HuH-7.5 (cell line): ENCODE measurements at regions not wholly inside any gene's neighbourhood (a gene's known extent, or its start where the extent isn't known, plus 50 kb on each side); places are given as distances from the start of the nearest gene placed in this dataset.

Experiments used
- DNase-seq: peaks from one replicate; pipeline ENCODE4 v3.0.0; 2011; ENCODE audit warnings: low spot score

- DNase-seq = no peak
These were observed 323.8 kb downstream of the BLID start for GRCh38 chr11:121792185-121792584.

- no peak for DNase-seq
These were observed 325.6 kb downstream of the BLID start for GRCh38 chr11:121790430-121790829.

DNA sequence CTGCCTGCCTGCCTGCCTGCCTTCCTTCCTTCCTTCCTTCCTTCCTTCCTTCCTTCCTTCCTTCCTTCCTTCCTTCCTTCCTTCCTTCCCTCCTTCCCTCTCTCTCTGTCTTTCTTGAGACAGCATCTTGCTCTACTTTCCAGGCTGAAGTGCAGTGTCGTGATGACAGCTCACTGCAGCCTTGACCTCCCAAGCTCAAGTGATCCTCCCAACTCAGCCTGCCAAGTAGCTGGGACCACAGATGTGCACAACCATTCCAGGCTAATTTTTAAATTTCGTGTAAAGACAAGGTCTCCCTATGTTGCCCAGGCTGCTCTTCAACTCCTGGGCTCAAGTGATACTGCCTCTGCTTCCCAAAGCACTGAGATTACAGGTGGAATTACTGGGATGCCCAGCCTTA, 328.2 kb upstream of the SORL1-AS1 start:
- no peak for DNase-seq

DNA sequence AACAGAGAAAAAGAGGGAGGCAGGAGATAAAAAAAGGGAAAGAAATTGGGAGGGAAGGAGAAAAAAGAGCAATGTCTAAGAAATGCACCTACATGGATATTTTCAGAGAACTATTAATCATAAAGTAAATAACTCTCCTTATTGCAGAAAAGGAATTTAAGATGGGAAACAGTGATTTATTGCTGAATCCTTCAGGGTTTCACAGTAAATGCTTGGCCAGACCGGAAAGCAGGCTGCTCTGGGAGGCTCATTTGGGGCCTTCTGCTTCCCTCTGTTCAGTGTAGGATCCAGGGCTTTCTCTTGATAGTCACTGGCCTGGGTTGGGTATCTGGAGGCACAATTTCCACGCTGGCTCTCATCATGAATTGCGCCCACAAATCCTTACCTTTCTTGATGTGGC, 324.3 kb upstream of the SORL1-AS1 start:
- DNase-seq = no peak

GRCh38 chr11:121775276-121775675, 322.5 kb upstream of the SORL1-AS1 start:
- no peak for DNase-seq

DNA sequence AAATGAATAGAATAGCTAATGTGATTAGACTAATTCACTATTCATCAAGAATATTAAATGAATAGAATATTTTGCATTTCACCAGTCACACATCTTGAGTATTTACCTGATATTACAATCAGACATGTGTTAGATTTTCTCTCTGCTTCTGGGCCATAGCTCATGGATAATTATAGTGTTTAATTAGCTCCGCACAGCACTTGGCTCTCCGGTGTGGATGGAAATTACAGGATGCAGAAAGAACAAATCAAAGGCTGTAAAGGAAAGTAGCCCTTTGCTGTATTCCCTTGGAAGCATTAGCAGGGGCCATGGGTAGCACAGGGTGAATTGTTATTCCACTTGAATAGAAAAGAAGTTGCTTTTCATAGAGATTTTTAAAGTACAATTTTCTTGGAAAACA, 320.3 kb upstream of the SORL1-AS1 start:
- no peak for DNase-seq

GRCh38 chr11:121770939-121771595, 318.3 kb upstream of the SORL1-AS1 start:
- DNase-seq = no peak

- DNase-seq = no peak
These were observed 316.4 kb upstream of the SORL1-AS1 start for GRCh38 chr11:121769191-121769590.

- DNase-seq = no peak
These were observed 314.7 kb upstream of the SORL1-AS1 start for GRCh38 chr11:121767433-121767832.

DNA sequence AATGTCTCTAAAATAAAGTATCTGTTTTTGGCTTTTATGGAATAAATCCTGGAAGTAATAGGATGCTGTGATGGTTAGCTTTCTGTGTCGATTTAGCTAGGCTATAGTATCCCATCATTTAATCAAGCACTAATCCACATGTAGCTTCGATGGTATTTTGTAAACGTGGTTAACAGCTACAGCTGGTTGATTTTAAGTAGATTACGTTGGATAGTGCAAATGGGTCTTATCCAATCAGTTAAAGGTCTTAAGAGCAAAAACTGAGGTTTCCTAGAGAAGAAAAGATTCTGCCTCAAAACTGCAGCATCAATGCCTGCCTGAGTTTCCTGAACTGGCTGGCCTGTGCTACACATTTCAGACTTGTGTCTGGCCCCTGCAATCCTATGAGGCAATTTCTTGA, 314.2 kb upstream of the SORL1-AS1 start:
- DNase-seq = no peak

DNA sequence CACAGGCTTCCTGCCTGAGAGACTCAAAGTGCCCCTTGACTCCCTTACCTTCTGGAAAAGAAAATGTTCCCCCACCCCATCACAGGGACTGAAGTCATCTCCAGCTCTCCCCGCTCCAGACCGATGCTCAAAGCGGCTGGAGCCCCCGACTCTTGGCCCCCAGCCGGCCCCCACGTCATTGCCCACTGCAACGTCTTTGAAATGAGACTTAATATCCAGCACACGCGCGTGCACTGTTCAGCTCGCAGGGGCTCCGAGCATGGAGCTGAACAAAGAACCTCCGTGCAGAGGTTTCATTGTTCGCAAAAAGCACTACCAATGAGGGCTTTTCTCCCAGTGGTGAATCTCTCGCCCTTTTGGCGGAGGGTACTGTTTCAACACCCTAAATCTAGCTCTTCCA, 313.4 kb upstream of the SORL1-AS1 start:
- DNase-seq = no peak

DNA sequence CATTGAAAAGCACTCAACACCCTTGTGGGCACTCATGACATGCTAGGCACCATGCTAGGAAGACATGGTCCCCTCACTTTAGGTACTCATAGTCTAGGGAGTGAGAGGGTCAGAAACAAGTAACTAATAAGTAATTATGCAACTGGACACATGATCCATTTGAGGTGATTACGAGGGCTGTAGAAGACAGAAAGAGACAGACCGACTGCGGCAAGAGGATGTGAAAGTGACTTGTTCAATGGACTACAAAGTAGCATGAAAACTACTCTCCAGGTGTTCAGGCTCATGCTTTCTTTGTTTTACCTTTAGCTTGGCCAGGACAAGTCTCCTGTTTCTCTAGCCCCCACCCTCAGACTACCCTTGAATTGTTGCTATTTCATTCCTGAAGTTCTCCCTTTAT, 310.8 kb upstream of the SORL1-AS1 start:
- no peak for DNase-seq

GRCh38 chr11:121762820-121763219, 310.1 kb upstream of the SORL1-AS1 start:
- no peak for DNase-seq

GRCh38 chr11:121761186-121761585, 308.4 kb upstream of the SORL1-AS1 start:
- DNase-seq = no peak

GRCh38 chr11:121757480-121758125, 304.8 kb upstream of the SORL1-AS1 start:
- no peak for DNase-seq

DNA sequence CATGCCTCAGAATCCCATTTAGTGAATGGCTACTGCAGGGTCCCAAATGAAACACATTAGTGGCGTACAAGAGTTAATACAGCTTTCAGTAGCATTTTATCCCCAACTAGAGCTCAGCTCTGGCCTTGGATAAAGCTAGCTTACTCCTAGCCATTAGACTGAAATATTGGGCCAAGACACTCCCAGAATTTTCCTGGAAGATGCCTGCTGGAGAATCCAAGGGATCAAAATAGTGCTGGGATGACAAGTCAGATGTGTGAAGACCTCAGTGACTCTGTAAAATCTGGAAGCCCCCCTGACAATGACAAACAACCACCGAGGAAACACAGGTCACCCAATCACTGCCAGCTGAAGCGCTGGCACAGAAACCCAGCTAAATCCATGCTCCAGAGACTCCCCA, 303.1 kb upstream of the SORL1-AS1 start:
- no peak for DNase-seq

DNA sequence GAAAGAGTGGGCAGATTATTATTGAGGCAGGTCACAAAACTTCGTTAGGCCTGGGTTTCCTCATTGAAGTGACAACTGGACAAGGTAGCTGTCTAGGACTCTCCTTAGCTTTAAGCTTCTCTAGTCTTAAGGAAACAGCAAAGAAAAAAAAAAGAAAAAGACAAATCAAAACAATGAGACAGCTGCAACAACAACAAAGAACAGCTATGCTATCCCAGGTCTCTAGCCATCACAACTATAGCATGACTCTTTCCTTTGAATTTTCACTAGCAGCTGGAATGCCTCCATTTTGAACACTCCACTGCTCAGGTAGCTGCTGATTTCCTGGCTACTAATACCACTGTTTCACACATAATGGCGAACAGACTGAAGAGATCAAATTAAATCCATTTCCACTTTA, 302.4 kb upstream of the SORL1-AS1 start:
- DNase-seq = no peak

- no peak for DNase-seq
These were observed 301.8 kb upstream of the SORL1-AS1 start for GRCh38 chr11:121754598-121754997.

DNA sequence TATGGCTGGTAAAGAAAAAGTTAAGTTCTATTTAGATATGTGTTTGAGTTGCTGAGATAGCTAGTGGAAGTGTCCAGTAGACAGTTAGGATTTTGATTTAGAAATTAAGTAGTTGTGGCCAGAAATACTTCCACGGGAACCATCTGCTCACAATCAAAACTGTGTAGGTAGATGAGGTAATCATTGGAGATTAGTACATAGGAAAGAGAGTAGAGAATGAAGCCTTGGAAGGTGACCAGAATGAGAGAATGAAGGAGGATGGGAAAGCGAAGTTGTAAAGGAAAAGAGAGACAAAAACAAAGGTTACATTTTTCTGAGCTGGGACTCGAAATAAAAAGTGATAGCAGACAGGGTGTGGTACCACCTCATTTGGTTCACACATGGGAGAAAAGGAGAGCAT, 296.9 kb upstream of the SORL1-AS1 start:
- no peak for DNase-seq

- DNase-seq = no peak
These were observed 295.3 kb upstream of the SORL1-AS1 start for GRCh38 chr11:121748068-121748467.

GRCh38 chr11:121743285-121743684, 290.5 kb upstream of the SORL1-AS1 start:
- no peak for DNase-seq

- no peak for DNase-seq
These were observed 289.1 kb upstream of the SORL1-AS1 start for GRCh38 chr11:121741761-121742361.

DNA sequence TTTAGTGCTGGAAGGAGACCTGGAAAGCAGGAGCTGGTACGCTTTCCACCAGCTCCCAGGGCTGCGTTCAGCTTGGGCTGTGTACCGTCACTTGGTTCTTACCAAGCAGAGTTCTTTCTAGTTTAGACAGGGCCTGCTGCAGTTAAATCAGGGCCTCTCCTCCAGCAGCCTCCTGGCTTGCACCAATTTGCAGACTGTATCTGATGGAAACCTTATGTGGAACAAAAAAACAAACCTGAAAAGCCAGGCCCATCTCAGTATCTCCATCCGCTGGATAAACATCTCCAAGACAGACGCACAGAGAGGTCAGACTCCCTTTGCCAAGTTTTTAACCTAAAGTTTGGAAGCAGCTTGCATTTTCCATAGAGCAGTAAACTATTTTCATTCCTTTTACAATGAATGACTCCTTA, 288.6 kb upstream of the SORL1-AS1 start:
- DNase-seq = no peak

DNA sequence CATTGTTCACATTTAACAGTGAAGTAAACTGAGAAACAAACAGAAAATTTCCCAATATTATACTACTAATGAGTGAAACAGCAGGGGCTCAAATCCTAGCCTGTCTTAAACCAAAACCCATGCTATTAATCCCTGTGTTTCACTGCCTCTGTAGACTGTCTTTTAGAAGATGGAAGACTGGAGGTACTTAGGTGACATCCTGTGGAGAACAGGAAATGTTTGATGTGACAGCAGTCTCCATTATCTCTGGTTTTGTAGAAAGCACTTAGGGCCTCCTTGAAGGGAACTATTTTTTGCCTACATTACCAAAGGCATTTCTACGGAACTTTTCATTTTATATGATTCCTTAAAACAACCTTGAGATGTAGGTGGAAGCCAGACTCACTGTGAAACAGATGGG, 288.1 kb upstream of the SORL1-AS1 start:
- DNase-seq = no peak
